22Rv1 (cell line): ENCODE measurements at regions not wholly inside any gene's neighbourhood (a gene's known extent, or its start where the extent isn't known, plus 50 kb on each side); places are given as distances from the start of the nearest gene placed in this dataset.

Experiments used
- CTCF ChIP-seq: fragments of 450-650 bp; IDR thresholded peaks from 2 replicates; pipeline ENCODE4 v1.5.1; 2017; ENCODE audit warnings: mild to moderate bottlenecking
- ZFX ChIP-seq: fragments of 450-650 bp; IDR thresholded peaks from 2 replicates; pipeline ENCODE4 v1.6.1; 2017; ENCODE audit warnings: antibody characterized with exemption, borderline replicate concordance

GRCh38 chr3:116785226-116785625, 75.6 kb downstream of the TUSC7 start:
- no peak for TF ChIP-seq CTCF
- no peak for TF ChIP-seq ZFX
